ENCODE measurements at regions not wholly inside any gene's neighbourhood (a gene's known extent, or its start where the extent isn't known, plus 50 kb on each side); places are given as distances from the start of the nearest gene placed in this dataset.
"Not testable (repeated sequence)": the region's sequence is repeated elsewhere in the genome, so short reads cannot be mapped to it uniquely, and the experiment has no call there.

DNA sequence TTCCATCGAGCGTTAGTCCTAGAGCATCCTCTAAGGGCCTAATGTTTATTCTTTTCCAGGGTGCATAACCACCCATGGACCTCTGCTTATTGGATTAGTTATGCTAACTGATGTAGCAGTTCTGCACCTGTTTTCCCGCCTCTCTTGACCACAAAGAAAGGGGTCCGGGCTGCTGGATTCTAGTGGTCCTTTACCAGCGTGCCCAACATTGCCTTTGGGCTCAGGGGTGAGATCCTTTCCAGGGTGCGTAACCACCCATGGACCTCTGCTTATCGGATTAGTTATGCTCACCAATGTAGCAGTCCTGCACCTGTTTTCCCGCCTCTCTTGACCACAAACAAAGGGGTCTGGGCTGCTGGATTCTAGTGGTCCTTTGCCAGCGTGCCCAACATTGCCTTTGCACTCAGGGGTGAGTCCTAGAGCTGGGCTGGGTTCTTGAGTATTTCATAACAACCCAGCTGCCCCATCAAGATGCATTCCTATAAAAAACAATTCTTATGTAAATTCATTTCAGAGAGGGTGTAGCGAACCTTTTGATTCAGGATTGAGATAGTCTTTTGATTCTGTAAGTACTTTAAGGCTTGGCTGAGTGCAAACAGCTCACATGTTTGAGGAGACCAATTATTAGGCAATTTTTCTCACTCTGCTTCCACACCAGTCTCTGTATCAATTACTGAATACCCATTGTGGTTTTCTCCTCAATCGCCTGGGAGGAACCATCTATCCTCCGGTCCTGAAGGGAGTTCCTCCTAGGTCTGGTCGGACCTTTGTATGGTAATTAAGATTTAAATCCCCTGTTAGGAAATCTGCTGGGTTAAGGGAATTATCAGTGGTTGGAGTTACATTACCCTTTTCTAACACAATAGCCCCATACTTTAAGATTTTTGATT, 253.0 kb upstream of the CNR1 start:
- H3K4me3 Mint-ChIP-seq; H4K20me1 ChIP-seq (ENCODE audit: low read depth); H3K4me1 ChIP-seq; H3K36me3 ChIP-seq; H3K9ac ChIP-seq; H2AFZ ChIP-seq (replicated peaks); H3K9me3 Mint-ChIP-seq; H3K4me2 ChIP-seq; DNase-seq (ENCODE audit: low spot score); H3K27me3 Mint-ChIP-seq (ENCODE audit: insufficient read depth, low read depth); H3K27ac Mint-ChIP-seq; H3K79me2 ChIP-seq (ENCODE audit: low read depth); H3K4me1 Mint-ChIP-seq; H3F3A ChIP-seq (ENCODE audit: low read depth); H3K27me3 ChIP-seq; H3K36me3 Mint-ChIP-seq; H3K4me3 ChIP-seq; H3K9me3 ChIP-seq (ENCODE audit: low read depth); H3K27ac ChIP-seq: not testable (repeated sequence)

DNA sequence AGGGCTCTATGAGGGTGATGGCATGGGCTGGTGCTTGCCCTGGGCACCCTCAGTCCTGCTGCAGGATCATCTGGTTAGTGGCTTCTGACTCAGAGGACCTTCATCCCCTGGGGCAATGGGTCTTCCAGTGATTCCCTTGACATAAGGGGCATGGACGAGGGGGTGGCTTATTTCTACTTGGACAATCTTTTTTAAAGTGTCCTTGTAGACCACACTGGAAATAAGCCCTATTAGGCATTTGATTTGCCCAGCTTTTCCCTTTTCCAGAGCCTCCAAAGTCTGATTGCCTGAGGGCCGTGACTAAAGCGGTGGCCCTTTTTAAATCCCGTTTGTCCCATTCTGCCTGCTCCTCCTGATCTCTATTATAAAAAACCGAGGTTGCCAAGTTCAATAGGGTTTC, 251.2 kb upstream of the CNR1 start:
- not testable (repeated sequence) for H3K36me3 Mint-ChIP-seq; H3K27ac Mint-ChIP-seq; H3K9me3 ChIP-seq (ENCODE audit: low read depth); H3K4me3 ChIP-seq; H3K9ac ChIP-seq; H3K27ac ChIP-seq; H3F3A ChIP-seq (ENCODE audit: low read depth); H3K4me3 Mint-ChIP-seq; H3K4me2 ChIP-seq; H3K4me1 ChIP-seq; H3K27me3 ChIP-seq; H3K4me1 Mint-ChIP-seq; H3K79me2 ChIP-seq (ENCODE audit: low read depth); H4K20me1 ChIP-seq (ENCODE audit: low read depth); H3K27me3 Mint-ChIP-seq (ENCODE audit: insufficient read depth, low read depth); DNase-seq (ENCODE audit: low spot score); H2AFZ ChIP-seq (replicated peaks); H3K9me3 Mint-ChIP-seq; H3K36me3 ChIP-seq

- Mint-ChIP-seq H3K27ac (no peak overlapping the region), H3K4me3 (no peak overlapping the region), H3K27me3 (ENCODE audit: insufficient read depth, low read depth) (peaks cover 2% of the 10 kb centered on the region), H3K4me1 (peaks cover 3% of the 10 kb centered on the region), H3K36me3 (no peaks in the 10 kb centered on the region), H3K9me3 (peaks cover 2% of the 10 kb centered on the region)
- Histone ChIP-seq H2AFZ (replicated peaks) (no peak overlapping the region), H3K9ac (no peak overlapping the region), H4K20me1 (ENCODE audit: low read depth) (no peaks in the 10 kb centered on the region), H3K79me2 (ENCODE audit: low read depth) (no peaks in the 10 kb centered on the region), H3K27ac (no peak overlapping the region), H3K36me3 (no peaks in the 10 kb centered on the region), H3K9me3 (ENCODE audit: low read depth) (no peaks in the 10 kb centered on the region), H3K27me3 (no peaks in the 10 kb centered on the region), H3K4me2 (no peak overlapping the region), H3K4me3 (no peak overlapping the region), H3K4me1 (no peaks in the 10 kb centered on the region), H3F3A (ENCODE audit: low read depth) (no peaks in the 10 kb centered on the region)
- TF ChIP-seq EZH2phosphoT487 (IDR thresholded peaks at IDR 0.05), result no peak
- DNase-seq (ENCODE audit: low spot score), result no peak
These were observed 247.3 kb upstream of the CNR1 start for GRCh38 chr6:88413459-88413858.

DNA sequence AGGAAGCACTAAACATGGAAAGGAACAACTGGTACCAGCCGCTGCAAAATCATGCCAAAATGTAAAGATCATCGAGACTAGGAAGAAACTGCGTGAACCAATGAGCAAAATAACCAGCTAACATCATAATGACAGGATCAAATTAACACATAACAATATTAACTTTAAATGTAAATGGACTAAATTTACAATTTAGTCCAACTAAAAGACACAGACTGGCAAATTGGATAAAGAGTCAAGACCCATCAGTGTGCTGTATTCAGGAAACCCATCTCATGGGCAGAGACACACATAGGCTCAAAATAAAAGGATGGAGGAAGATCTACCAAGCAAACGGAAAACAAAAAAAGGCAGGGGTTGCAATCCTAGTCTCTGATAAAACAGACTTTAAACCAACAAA, 242.2 kb upstream of the CNR1 start:
- not testable (repeated sequence) for H4K20me1 ChIP-seq (ENCODE audit: low read depth); H3K36me3 Mint-ChIP-seq; DNase-seq (ENCODE audit: low spot score); H3K9ac ChIP-seq; H3K36me3 ChIP-seq; H3K79me2 ChIP-seq (ENCODE audit: low read depth); H3K4me1 Mint-ChIP-seq; H3K4me2 ChIP-seq; H3K4me3 ChIP-seq; H3K4me1 ChIP-seq; H3K9me3 Mint-ChIP-seq; H3K27me3 Mint-ChIP-seq (ENCODE audit: insufficient read depth, low read depth); H3K4me3 Mint-ChIP-seq; H3K27ac ChIP-seq; H3K27me3 ChIP-seq; H2AFZ ChIP-seq (replicated peaks); H3F3A ChIP-seq (ENCODE audit: low read depth); H3K27ac Mint-ChIP-seq; H3K9me3 ChIP-seq (ENCODE audit: low read depth)

DNA sequence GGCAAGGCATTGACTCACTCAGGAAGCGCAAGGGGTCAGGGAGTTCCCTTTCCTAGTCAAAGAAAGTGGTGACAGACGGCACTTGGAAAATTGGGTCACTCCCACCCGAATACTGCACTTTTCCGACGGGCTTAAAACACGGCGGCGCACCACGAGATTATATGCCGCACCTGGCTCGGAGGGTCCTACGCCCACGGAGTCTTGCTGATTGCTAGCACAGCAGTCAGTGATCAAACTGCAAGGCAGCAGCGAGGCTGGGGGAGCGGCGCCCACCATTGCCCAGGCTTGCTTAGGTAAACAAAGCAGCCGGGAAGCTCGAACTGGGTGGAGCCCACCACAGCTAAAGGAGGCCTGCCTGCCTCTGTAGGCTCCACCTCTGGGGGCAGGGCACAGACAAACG, 240.5 kb upstream of the CNR1 start:
- H3K27me3 Mint-ChIP-seq (ENCODE audit: insufficient read depth, low read depth); H3K4me1 ChIP-seq; H3K36me3 Mint-ChIP-seq; H3K9me3 ChIP-seq (ENCODE audit: low read depth); H3K27me3 ChIP-seq; H3K4me3 Mint-ChIP-seq; H3K9me3 Mint-ChIP-seq; H3F3A ChIP-seq (ENCODE audit: low read depth); H4K20me1 ChIP-seq (ENCODE audit: low read depth); DNase-seq (ENCODE audit: low spot score); H3K27ac Mint-ChIP-seq; H3K9ac ChIP-seq; H3K27ac ChIP-seq; H3K79me2 ChIP-seq (ENCODE audit: low read depth); H3K4me1 Mint-ChIP-seq; H3K36me3 ChIP-seq: not testable (repeated sequence)
- Histone ChIP-seq H2AFZ (replicated peaks) (peak overlapping the region; percentile 68), H3K4me3 (peak overlapping the region; percentile 37), H3K4me2 (peak overlapping the region; percentile 39)

DNA sequence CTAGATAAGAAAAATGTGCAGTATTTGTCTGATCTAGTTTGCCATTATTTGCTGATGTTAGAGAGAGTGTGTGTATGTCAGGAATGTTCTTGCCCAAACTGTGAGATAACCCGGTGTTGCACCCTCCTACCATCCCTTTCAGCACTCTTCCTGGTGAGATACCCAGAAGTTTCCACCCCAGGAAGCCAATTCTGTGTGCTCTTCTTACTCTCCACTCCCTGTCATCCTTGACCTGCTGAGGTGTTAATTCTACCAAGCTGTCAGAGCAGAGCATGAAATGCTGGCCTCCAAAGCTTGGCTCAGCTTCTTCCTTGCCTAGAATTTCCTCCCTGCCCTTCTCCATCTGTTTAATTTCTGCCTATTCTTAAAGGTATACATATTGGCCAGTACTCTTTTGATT, 237.3 kb upstream of the CNR1 start:
- Histone ChIP-seq H3K4me2 (no peak overlapping the region), H3K79me2 (ENCODE audit: low read depth) (no peaks in the 10 kb centered on the region), H2AFZ (replicated peaks) (no peak overlapping the region), H3K27me3 (no peaks in the 10 kb centered on the region), H3F3A (ENCODE audit: low read depth) (no peaks in the 10 kb centered on the region), H4K20me1 (ENCODE audit: low read depth) (no peaks in the 10 kb centered on the region), H3K4me1 (peaks cover 8% of the 10 kb centered on the region), H3K27ac (no peak overlapping the region), H3K9me3 (ENCODE audit: low read depth) (no peaks in the 10 kb centered on the region), H3K4me3 (no peak overlapping the region), H3K36me3 (no peaks in the 10 kb centered on the region), H3K9ac (no peak overlapping the region)
- Mint-ChIP-seq H3K27me3 (ENCODE audit: insufficient read depth, low read depth) (no peaks in the 10 kb centered on the region), H3K36me3 (no peaks in the 10 kb centered on the region), H3K9me3 (peaks cover 3% of the 10 kb centered on the region), H3K4me3 (no peak overlapping the region), H3K4me1 (peaks cover 3% of the 10 kb centered on the region), H3K27ac (no peak overlapping the region)
- DNase-seq (ENCODE audit: low spot score), result no peak
- TF ChIP-seq CTCF (IDR thresholded peaks at IDR 0.05) (no peak), EZH2phosphoT487 (IDR thresholded peaks at IDR 0.05) (no peak), EZH2 (IDR thresholded peaks at IDR 0.05) (no peak)

All from neural progenitor cell (in vitro differentiated cells).